GM12878 (cell line): ENCODE measurements at regions not wholly inside any gene's neighbourhood (a gene's known extent, or its start where the extent isn't known, plus 50 kb on each side); places are given as distances from the start of the nearest gene placed in this dataset.

Source experiments
- NR2C1 ChIP-seq: fragments of 450-650 bp; IDR thresholded peaks from 2 replicates; pipeline ENCODE4 v1.6.1; 2017; ENCODE audit warnings: antibody characterized with exemption, mild to moderate bottlenecking, moderate library complexity
- POLR2A ChIP-seq: IDR thresholded peaks from 2 replicates; pipeline ENCODE4 v1.6.1; 2011; ENCODE audit warnings: low read depth, mild to moderate bottlenecking, low read length
- ZNF274 ChIP-seq: IDR thresholded peaks from one replicate; pipeline ENCODE4 v1.8.0; 2011; ENCODE audit not compliant: insufficient read length, insufficient read depth
- TF ChIP-seq, protein P1 (sequence below), 3 experiments: IDR thresholded peaks in 2 of 3; conservative IDR thresholded peaks in 1 of 3; 2 replicates each; pipeline ENCODE4 v1.5.1; 2011; ENCODE audit warnings: low read depth in 3 of 3, low read length in 3 of 3, mild to moderate bottlenecking in 3 of 3, control low read depth in 2 of 3, moderate library complexity in 2 of 3, inconsistent platforms in 1 of 3, mixed read lengths in 1 of 3; ENCODE audit not compliant: control insufficient read depth in 2 of 3, insufficient read depth in 1 of 3; ENCODE audit errors: extremely low read depth in 1 of 3

DNA sequence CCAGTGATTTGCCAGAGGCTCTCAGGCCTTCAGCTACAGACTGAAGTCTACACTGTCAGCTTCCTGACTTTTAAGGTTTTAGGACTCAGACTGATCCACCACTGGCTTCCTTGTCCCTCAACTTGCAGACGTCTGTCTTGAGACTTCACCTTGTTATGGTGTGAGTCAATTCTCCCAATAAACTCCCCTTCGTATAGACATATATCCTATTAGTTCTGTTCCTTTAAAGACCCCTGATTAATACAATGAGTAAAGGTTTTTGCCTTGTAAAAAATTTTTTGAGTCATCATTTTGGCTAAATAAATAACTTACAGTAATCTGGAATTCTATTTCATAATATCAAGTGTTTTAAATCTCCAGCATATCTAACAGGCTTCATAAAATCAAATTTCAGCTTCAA is 956.3 kb upstream of the CDH6 start:
- TF ChIP-seq ZNF274 (no peak), NR2C1 (no peak), POLR2A (no peak)
- TF ChIP-seq, protein P1, sequence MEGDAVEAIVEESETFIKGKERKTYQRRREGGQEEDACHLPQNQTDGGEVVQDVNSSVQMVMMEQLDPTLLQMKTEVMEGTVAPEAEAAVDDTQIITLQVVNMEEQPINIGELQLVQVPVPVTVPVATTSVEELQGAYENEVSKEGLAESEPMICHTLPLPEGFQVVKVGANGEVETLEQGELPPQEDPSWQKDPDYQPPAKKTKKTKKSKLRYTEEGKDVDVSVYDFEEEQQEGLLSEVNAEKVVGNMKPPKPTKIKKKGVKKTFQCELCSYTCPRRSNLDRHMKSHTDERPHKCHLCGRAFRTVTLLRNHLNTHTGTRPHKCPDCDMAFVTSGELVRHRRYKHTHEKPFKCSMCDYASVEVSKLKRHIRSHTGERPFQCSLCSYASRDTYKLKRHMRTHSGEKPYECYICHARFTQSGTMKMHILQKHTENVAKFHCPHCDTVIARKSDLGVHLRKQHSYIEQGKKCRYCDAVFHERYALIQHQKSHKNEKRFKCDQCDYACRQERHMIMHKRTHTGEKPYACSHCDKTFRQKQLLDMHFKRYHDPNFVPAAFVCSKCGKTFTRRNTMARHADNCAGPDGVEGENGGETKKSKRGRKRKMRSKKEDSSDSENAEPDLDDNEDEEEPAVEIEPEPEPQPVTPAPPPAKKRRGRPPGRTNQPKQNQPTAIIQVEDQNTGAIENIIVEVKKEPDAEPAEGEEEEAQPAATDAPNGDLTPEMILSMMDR (IDR thresholded peaks at IDR 0.05 in 2 of 3, conservative IDR thresholded peaks at IDR 0.05 in 1 of 3; ENCODE audit: control insufficient read depth in 2 of 3, extremely low read depth in 1 of 3, insufficient read depth in 1 of 3, low read depth in 3 of 3, low read length in 3 of 3), result no peak
